ENCODE measurements at regions not wholly inside any gene's neighbourhood (a gene's known extent, or its start where the extent isn't known, plus 50 kb on each side); places are given as distances from the start of the nearest gene placed in this dataset.

- WGBS = 90% methylated on average over 3 of the region's 3 CpGs
- Histone ChIP-seq H2AFZ (ENCODE audit: low read depth, low read length) (no peak overlapping the region), H3K27me3 (ENCODE audit: control insufficient read depth in 1 of 2, insufficient read depth in 1 of 2, low read length in 2 of 2) (no peaks in the 10 kb centered on the region)
Measured at GRCh38 chr12:27902651-27903050, 69.9 kb downstream of the PTHLH start.

GRCh38 chr12:27901959-27902358 is 70.6 kb downstream of the PTHLH start:
- H4K91ac ChIP-seq (ENCODE audit: low read length) = no peak overlapping the region
- H2BK15ac ChIP-seq (ENCODE audit: low read depth, poor library complexity, severe bottlenecking) = no peak overlapping the region
- no peak overlapping the region for H3K9ac ChIP-seq (ENCODE audit: low read length)
- H3K18ac ChIP-seq (ENCODE audit: low read depth in 1 of 2, low read length in 2 of 2) = no peak overlapping the region
- H3K4me1 ChIP-seq (ENCODE audit: control insufficient read depth, insufficient read depth, low read depth, low read length) = peaks cover 2% of the 10 kb centered on the region
- H3K36me3 ChIP-seq (ENCODE audit: control insufficient read depth in 1 of 2, insufficient read depth in 2 of 2, low read depth in 1 of 2, low read length in 2 of 2) = no peaks in the 10 kb centered on the region
- H2AFZ ChIP-seq (ENCODE audit: low read depth, low read length) = no peak overlapping the region
- no peaks in the 10 kb centered on the region for H3K27me3 ChIP-seq (ENCODE audit: control insufficient read depth in 1 of 2, insufficient read depth in 1 of 2, low read length in 2 of 2)
- H2AK5ac ChIP-seq (ENCODE audit: low read length, severe bottlenecking) = no peak overlapping the region
- no peak overlapping the region for H3K4me2 ChIP-seq (ENCODE audit: low read length, poor library complexity, severe bottlenecking)
- no peak overlapping the region for H3K4ac ChIP-seq (ENCODE audit: low read depth in 1 of 2, low read length in 2 of 2)
- H3K79me1 ChIP-seq (replicated peaks; ENCODE audit: low read length, poor library complexity, severe bottlenecking) = no peaks in the 10 kb centered on the region
- no peak overlapping the region for H3K23ac ChIP-seq (ENCODE audit: low read length in 2 of 2)
- H3K9me3 ChIP-seq (ENCODE audit: control insufficient read depth, low read length) = no peaks in the 10 kb centered on the region
- H2BK12ac ChIP-seq (ENCODE audit: low read length in 2 of 2) = no peak overlapping the region
- no peak overlapping the region for H3K14ac ChIP-seq (ENCODE audit: low read length in 2 of 2)
- DNase-seq = peak; percentile 36
- no peak overlapping the region for H4K8ac ChIP-seq (ENCODE audit: low read length)
- 11% methylated on average over 1 of the region's 3 CpGs for whole genome bisulfite sequencing
- no peak overlapping the region for H3K4me3 ChIP-seq (ENCODE audit: insufficient read depth in 1 of 2, low read depth in 1 of 2, low read length in 2 of 2)
- H2BK5ac ChIP-seq (ENCODE audit: low read depth, low read length, poor library complexity, severe bottlenecking) = no peak overlapping the region
- H3K27ac ChIP-seq (ENCODE audit: low read length, poor library complexity, severe bottlenecking) = no peak overlapping the region
- no peak overlapping the region for H2BK120ac ChIP-seq (ENCODE audit: low read depth, low read length)

More at GRCh38 chr12:27902651-27903050, 69.9 kb downstream of the PTHLH start:
- H3K4me2 ChIP-seq (ENCODE audit: low read length, poor library complexity, severe bottlenecking) = no peak overlapping the region
- H3K14ac ChIP-seq (ENCODE audit: low read length in 2 of 2) = no peak overlapping the region
- no peak overlapping the region for H2BK12ac ChIP-seq (ENCODE audit: low read length in 2 of 2)
- no peak overlapping the region for H3K9ac ChIP-seq (ENCODE audit: low read length)
- no peak overlapping the region for H3K23ac ChIP-seq (ENCODE audit: low read length in 2 of 2)
- no peak overlapping the region for H3K27ac ChIP-seq (ENCODE audit: low read length, poor library complexity, severe bottlenecking)
- H3K18ac ChIP-seq (ENCODE audit: low read depth in 1 of 2, low read length in 2 of 2) = no peak overlapping the region
- peaks cover 2% of the 10 kb centered on the region for H3K4me1 ChIP-seq (ENCODE audit: control insufficient read depth, insufficient read depth, low read depth, low read length)
- no peak overlapping the region for H2BK15ac ChIP-seq (ENCODE audit: low read depth, poor library complexity, severe bottlenecking)
- H4K91ac ChIP-seq (ENCODE audit: low read length) = no peak overlapping the region
- no peak overlapping the region for H2AK5ac ChIP-seq (ENCODE audit: low read length, severe bottlenecking)
- no peaks in the 10 kb centered on the region for H3K36me3 ChIP-seq (ENCODE audit: control insufficient read depth in 1 of 2, insufficient read depth in 2 of 2, low read depth in 1 of 2, low read length in 2 of 2)
- no peak for DNase-seq
- H2BK120ac ChIP-seq (ENCODE audit: low read depth, low read length) = no peak overlapping the region
- H2BK5ac ChIP-seq (ENCODE audit: low read depth, low read length, poor library complexity, severe bottlenecking) = no peak overlapping the region
- no peaks in the 10 kb centered on the region for H3K79me1 ChIP-seq (replicated peaks; ENCODE audit: low read length, poor library complexity, severe bottlenecking)
- H3K4me3 ChIP-seq (ENCODE audit: insufficient read depth in 1 of 2, low read depth in 1 of 2, low read length in 2 of 2) = no peak overlapping the region
- H3K9me3 ChIP-seq (ENCODE audit: control insufficient read depth, low read length) = no peaks in the 10 kb centered on the region
- no peak overlapping the region for H4K8ac ChIP-seq (ENCODE audit: low read length)
- H3K4ac ChIP-seq (ENCODE audit: low read depth in 1 of 2, low read length in 2 of 2) = no peak overlapping the region

GRCh38 chr12:27900920-27901879 is 71.3 kb downstream of the PTHLH start:
- H3K36me3 ChIP-seq (ENCODE audit: control insufficient read depth in 1 of 2, insufficient read depth in 2 of 2, low read depth in 1 of 2, low read length in 2 of 2) = no peaks in the 10 kb centered on the region
- H3K4me1 ChIP-seq (ENCODE audit: control insufficient read depth, insufficient read depth, low read depth, low read length) = peaks cover 2% of the 10 kb centered on the region
- H3K23ac ChIP-seq (ENCODE audit: low read length in 2 of 2) = no peak overlapping the region
- H3K79me1 ChIP-seq (replicated peaks; ENCODE audit: low read length, poor library complexity, severe bottlenecking) = no peaks in the 10 kb centered on the region
- H3K9ac ChIP-seq (ENCODE audit: low read length) = no peak overlapping the region
- no peak for DNase-seq
- no peak overlapping the region for H3K27ac ChIP-seq (ENCODE audit: low read length, poor library complexity, severe bottlenecking)
- H2BK5ac ChIP-seq (ENCODE audit: low read depth, low read length, poor library complexity, severe bottlenecking) = no peak overlapping the region
- no peak overlapping the region for H3K18ac ChIP-seq (ENCODE audit: low read depth in 1 of 2, low read length in 2 of 2)
- H3K14ac ChIP-seq (ENCODE audit: low read length in 2 of 2) = no peak overlapping the region
- no peak overlapping the region for H2BK120ac ChIP-seq (ENCODE audit: low read depth, low read length)
- peak overlapping the region; percentile 50 for H2AK5ac ChIP-seq (ENCODE audit: low read length, severe bottlenecking)
- H3K4ac ChIP-seq (ENCODE audit: low read depth in 1 of 2, low read length in 2 of 2) = no peak overlapping the region
- no peak overlapping the region for H4K91ac ChIP-seq (ENCODE audit: low read length)
- no peaks in the 10 kb centered on the region for H3K27me3 ChIP-seq (ENCODE audit: control insufficient read depth in 1 of 2, insufficient read depth in 1 of 2, low read length in 2 of 2)
- H2BK15ac ChIP-seq (ENCODE audit: low read depth, poor library complexity, severe bottlenecking) = no peak overlapping the region
- WGBS = 92% methylated on average over 6 of the region's 8 CpGs
- no peak overlapping the region for H3K4me2 ChIP-seq (ENCODE audit: low read length, poor library complexity, severe bottlenecking)
- no peaks in the 10 kb centered on the region for H3K9me3 ChIP-seq (ENCODE audit: control insufficient read depth, low read length)
- no peak overlapping the region for H3K4me3 ChIP-seq (ENCODE audit: insufficient read depth in 1 of 2, low read depth in 1 of 2, low read length in 2 of 2)
- H2AFZ ChIP-seq (ENCODE audit: low read depth, low read length) = no peak overlapping the region
- no peak overlapping the region for H2BK12ac ChIP-seq (ENCODE audit: low read length in 2 of 2)
- H4K8ac ChIP-seq (ENCODE audit: low read length) = no peak overlapping the region

- no peak overlapping the region for H3K23ac ChIP-seq (ENCODE audit: low read length in 2 of 2)
- no peak overlapping the region for H3K18ac ChIP-seq (ENCODE audit: low read depth in 1 of 2, low read length in 2 of 2)
- no peaks in the 10 kb centered on the region for H3K79me1 ChIP-seq (replicated peaks; ENCODE audit: low read length, poor library complexity, severe bottlenecking)
- H3K36me3 ChIP-seq (ENCODE audit: control insufficient read depth in 1 of 2, insufficient read depth in 2 of 2, low read depth in 1 of 2, low read length in 2 of 2) = no peaks in the 10 kb centered on the region
- no peak overlapping the region for H2BK5ac ChIP-seq (ENCODE audit: low read depth, low read length, poor library complexity, severe bottlenecking)
- no peak overlapping the region for H3K4me2 ChIP-seq (ENCODE audit: low read length, poor library complexity, severe bottlenecking)
- peaks cover 2% of the 10 kb centered on the region for H3K4me1 ChIP-seq (ENCODE audit: control insufficient read depth, insufficient read depth, low read depth, low read length)
- H3K9ac ChIP-seq (ENCODE audit: low read length) = no peak overlapping the region
- no peak overlapping the region for H3K14ac ChIP-seq (ENCODE audit: low read length in 2 of 2)
- H3K27me3 ChIP-seq (ENCODE audit: control insufficient read depth in 1 of 2, insufficient read depth in 1 of 2, low read length in 2 of 2) = no peaks in the 10 kb centered on the region
- H2BK120ac ChIP-seq (ENCODE audit: low read depth, low read length) = no peak overlapping the region
- 33% methylated on average over 6 of the region's 7 CpGs for WGBS
- H4K91ac ChIP-seq (ENCODE audit: low read length) = no peak overlapping the region
- H3K4me3 ChIP-seq (ENCODE audit: insufficient read depth in 1 of 2, low read depth in 1 of 2, low read length in 2 of 2) = no peak overlapping the region
- H3K9me3 ChIP-seq (ENCODE audit: control insufficient read depth, low read length) = no peaks in the 10 kb centered on the region
- H2AFZ ChIP-seq (ENCODE audit: low read depth, low read length) = no peak overlapping the region
- peak overlapping the region; percentile 77 for H2BK15ac ChIP-seq (ENCODE audit: low read depth, poor library complexity, severe bottlenecking)
- no peak overlapping the region for H4K8ac ChIP-seq (ENCODE audit: low read length)
- no peak overlapping the region for H3K4ac ChIP-seq (ENCODE audit: low read depth in 1 of 2, low read length in 2 of 2)
- no peak overlapping the region for H2BK12ac ChIP-seq (ENCODE audit: low read length in 2 of 2)
- no peak overlapping the region for H2AK5ac ChIP-seq (ENCODE audit: low read length, severe bottlenecking)
- DNase-seq = peak; percentile 98
- H3K27ac ChIP-seq (ENCODE audit: low read length, poor library complexity, severe bottlenecking) = peak overlapping the region; percentile 55
Measured at GRCh38 chr12:27899151-27899661, 73.3 kb downstream of the PTHLH start.
